ENCODE measurements at regions not wholly inside any gene's neighbourhood (a gene's known extent, or its start where the extent isn't known, plus 50 kb on each side); places are given as distances from the start of the nearest gene placed in this dataset.
"Not testable (repeated sequence)": the region's sequence is repeated elsewhere in the genome, so short reads cannot be mapped to it uniquely, and the experiment has no call there.

GRCh38 chr3:164326714-164327113, 751.6 kb downstream of the SI start:
- peaks cover 13% of the 10 kb centered on the region for H3K4me1 ChIP-seq (ENCODE audit: insufficient read depth, low read length)

GRCh38 chr3:164320962-164321361, 757.3 kb downstream of the SI start:
- Histone ChIP-seq H3K9ac (ENCODE audit: low read depth, low read length) (no peak overlapping the region), H3K4me3 (ENCODE audit: low read length) (no peak overlapping the region), H3K36me3 (ENCODE audit: insufficient read depth, low read depth, low read length) (no peaks in the 10 kb centered on the region), H3K9me3 (ENCODE audit: insufficient read depth, low read depth, low read length) (no peaks in the 10 kb centered on the region), H3K27ac (ENCODE audit: low read length) (no peak overlapping the region), H3K4me1 (ENCODE audit: insufficient read depth, low read length) (peaks cover 7% of the 10 kb centered on the region; the same call in 1 of the 2 replicates), H3K27me3 (ENCODE audit: insufficient read depth, low read length) (no peaks in the 10 kb centered on the region)

More at GRCh38 chr3:164326714-164327113, 751.6 kb downstream of the SI start:
- no peaks in the 10 kb centered on the region for H3K36me3 ChIP-seq (ENCODE audit: insufficient read depth, low read depth, low read length)
- no peak overlapping the region for H3K9ac ChIP-seq (ENCODE audit: low read depth, low read length)
- H3K4me3 ChIP-seq (ENCODE audit: low read length), result no peak overlapping the region
- no peaks in the 10 kb centered on the region for H3K27me3 ChIP-seq (ENCODE audit: insufficient read depth, low read length)
- H3K27ac ChIP-seq (ENCODE audit: low read length), result no peak overlapping the region
- no peaks in the 10 kb centered on the region for H3K9me3 ChIP-seq (ENCODE audit: insufficient read depth, low read depth, low read length)

DNA sequence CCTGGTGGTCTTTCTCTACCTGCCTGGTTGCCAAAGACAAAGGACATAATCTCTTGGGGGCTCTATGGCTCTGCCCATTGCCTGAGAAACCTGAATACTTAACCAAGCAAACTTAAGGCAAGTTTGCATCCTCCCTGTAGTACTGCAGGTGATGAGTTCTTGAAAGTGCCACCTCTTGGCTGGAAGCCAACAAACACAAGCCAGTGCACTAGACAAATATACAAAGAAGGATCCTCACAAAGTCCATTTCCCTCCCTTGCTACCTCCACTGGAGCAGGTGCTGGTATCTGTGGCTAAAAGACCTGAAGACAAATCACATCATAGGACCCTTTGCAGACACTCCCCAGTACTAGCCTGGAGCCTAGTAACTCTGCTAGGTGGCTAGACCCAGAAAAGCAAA, 772.3 kb downstream of the SI start:
- no peaks in the 10 kb centered on the region for H3K27me3 ChIP-seq (ENCODE audit: insufficient read depth, low read length)
- H3K9ac ChIP-seq (ENCODE audit: low read depth, low read length), result no peak overlapping the region
- H3K4me1 ChIP-seq (ENCODE audit: insufficient read depth, low read length), result no peaks in the 10 kb centered on the region
- H3K4me3 ChIP-seq (ENCODE audit: low read length), result no peak overlapping the region
- H3K27ac ChIP-seq (ENCODE audit: low read length), result no peak overlapping the region
- H3K9me3 ChIP-seq (ENCODE audit: insufficient read depth, low read depth, low read length), result peaks cover 7% of the 10 kb centered on the region
- no peaks in the 10 kb centered on the region for H3K36me3 ChIP-seq (ENCODE audit: insufficient read depth, low read depth, low read length)

DNA sequence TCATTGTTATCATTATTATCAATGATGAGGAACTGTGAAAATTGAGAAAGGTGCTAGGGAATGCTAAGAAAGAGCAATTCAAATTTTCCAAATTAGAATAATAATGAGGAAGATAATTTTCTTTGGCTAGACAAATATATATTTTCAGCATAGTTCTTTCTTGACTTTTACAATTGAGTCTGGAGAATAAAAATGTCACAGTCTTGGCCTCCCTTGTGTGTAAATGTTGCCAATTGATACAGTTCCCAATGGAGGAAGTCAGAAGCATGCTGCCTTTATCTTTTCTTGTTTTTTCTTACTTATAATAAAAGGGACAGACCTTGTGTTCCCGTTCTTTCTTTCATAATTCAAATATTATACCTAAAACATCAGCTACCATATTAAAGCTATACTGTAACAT, 774.4 kb downstream of the SI start:
- H3K9me3 ChIP-seq (ENCODE audit: insufficient read depth, low read depth, low read length), result peaks cover 2% of the 10 kb centered on the region
- no peak overlapping the region for H3K9ac ChIP-seq (ENCODE audit: low read depth, low read length)

GRCh38 chr3:164302622-164303021, 775.7 kb downstream of the SI start:
- H3K27ac ChIP-seq (ENCODE audit: low read length), result no peak overlapping the region
- H3K4me1 ChIP-seq (ENCODE audit: insufficient read depth, low read length), result no peaks in the 10 kb centered on the region
- H3K9me3 ChIP-seq (ENCODE audit: insufficient read depth, low read depth, low read length), result no peaks in the 10 kb centered on the region; the same call in 1 of the 2 replicates

More for the DNA sequence above, 774.4 kb downstream of the SI start:
- no peak overlapping the region for H3K4me3 ChIP-seq (ENCODE audit: low read length)
- no peaks in the 10 kb centered on the region for H3K4me1 ChIP-seq (ENCODE audit: insufficient read depth, low read length)
- no peaks in the 10 kb centered on the region for H3K27me3 ChIP-seq (ENCODE audit: insufficient read depth, low read length)
- no peak overlapping the region for H3K27ac ChIP-seq (ENCODE audit: low read length)
- no peaks in the 10 kb centered on the region for H3K36me3 ChIP-seq (ENCODE audit: insufficient read depth, low read depth, low read length)

DNA sequence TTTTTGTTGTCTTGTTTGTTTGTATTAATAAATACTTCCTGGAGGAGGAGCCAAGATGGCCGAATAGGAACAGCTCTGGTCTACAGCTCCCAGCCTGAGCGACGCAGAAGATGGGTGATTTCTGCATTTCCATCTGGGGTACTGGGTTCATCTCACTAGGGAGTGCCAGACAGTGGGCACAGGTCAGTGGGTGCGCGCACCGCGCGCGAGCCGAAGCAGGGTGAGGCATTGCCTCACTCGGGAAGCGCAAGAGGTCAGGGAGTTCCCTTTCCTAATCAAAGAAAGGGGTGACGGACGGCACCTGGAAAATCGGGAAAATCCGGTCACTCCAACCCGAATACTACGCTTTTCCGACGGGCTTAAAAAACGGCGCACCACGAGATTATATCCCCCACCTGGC, 786.8 kb downstream of the SI start:
- not testable (repeated sequence) for H3K4me3 ChIP-seq (ENCODE audit: low read length); H3K9ac ChIP-seq (ENCODE audit: low read depth, low read length); H3K9me3 ChIP-seq (ENCODE audit: insufficient read depth, low read depth, low read length); H3K27me3 ChIP-seq (ENCODE audit: insufficient read depth, low read length); H3K4me1 ChIP-seq (ENCODE audit: insufficient read depth, low read length); H3K27ac ChIP-seq (ENCODE audit: low read length); H3K36me3 ChIP-seq (ENCODE audit: insufficient read depth, low read depth, low read length)

More at GRCh38 chr3:164302622-164303021, 775.7 kb downstream of the SI start:
- Histone ChIP-seq H3K27me3 (ENCODE audit: insufficient read depth, low read length) (no peaks in the 10 kb centered on the region), H3K36me3 (ENCODE audit: insufficient read depth, low read depth, low read length) (no peaks in the 10 kb centered on the region), H3K4me3 (ENCODE audit: low read length) (no peak overlapping the region), H3K9ac (ENCODE audit: low read depth, low read length) (no peak overlapping the region)

DNA sequence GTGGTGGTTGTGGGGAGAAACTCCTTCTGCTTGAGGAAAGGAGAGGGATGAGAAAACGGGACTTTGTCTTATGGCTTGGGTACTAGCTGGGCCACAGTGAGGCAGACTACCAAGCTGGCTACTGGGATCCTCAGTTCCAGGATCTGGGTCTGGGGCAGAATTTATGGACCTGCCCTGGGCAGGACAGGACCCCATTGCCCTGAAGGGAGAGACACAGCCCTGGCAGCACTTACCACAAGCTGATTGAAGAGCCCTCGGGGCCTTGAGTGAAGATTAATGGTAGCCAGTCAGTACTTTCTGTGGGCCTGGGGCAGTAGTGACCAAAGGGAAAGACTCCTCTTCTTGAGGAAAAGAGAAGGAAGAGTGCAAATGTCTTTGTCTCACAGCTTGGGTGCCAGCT, 799.7 kb downstream of the SI start:
- H3K27me3 ChIP-seq (ENCODE audit: insufficient read depth, low read length), result no peaks in the 10 kb centered on the region
- H3K9ac ChIP-seq (ENCODE audit: low read depth, low read length), result no peak overlapping the region
- H3K27ac ChIP-seq (ENCODE audit: low read length), result no peak overlapping the region
- no peaks in the 10 kb centered on the region for H3K36me3 ChIP-seq (ENCODE audit: insufficient read depth, low read depth, low read length)
- no peak overlapping the region for H3K4me3 ChIP-seq (ENCODE audit: low read length)
- H3K4me1 ChIP-seq (ENCODE audit: insufficient read depth, low read length), result no peaks in the 10 kb centered on the region
- H3K9me3 ChIP-seq (ENCODE audit: insufficient read depth, low read depth, low read length), result no peaks in the 10 kb centered on the region

DNA sequence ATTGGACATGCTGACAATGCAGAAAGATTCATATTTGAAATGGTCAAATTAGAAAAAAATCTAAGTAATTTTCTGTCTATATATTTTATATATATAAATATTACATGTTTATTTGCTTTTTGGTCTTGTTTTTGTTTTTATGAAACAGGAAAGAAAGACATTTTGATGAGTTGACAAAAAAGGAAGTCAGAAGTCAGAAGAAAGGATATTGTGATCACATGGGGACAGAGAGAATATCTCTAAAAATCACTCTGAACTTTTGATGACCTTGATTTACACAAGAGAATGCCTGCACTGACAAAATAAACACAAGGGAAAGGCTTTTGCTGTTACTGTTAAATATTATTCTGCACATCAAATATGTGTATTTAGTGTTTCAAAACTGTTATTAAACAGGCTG, 811.2 kb downstream of the SI start:
- no peak overlapping the region for H3K4me3 ChIP-seq (ENCODE audit: low read length)
- H3K9me3 ChIP-seq (ENCODE audit: insufficient read depth, low read depth, low read length), result 0 out of 2 replicates have a peak, but pooled peaks cover 4% of the 10 kb centered on the region
- no peak overlapping the region for H3K27ac ChIP-seq (ENCODE audit: low read length)
- H3K36me3 ChIP-seq (ENCODE audit: insufficient read depth, low read depth, low read length), result no peaks in the 10 kb centered on the region
- no peak overlapping the region for H3K9ac ChIP-seq (ENCODE audit: low read depth, low read length)
- no peaks in the 10 kb centered on the region for H3K27me3 ChIP-seq (ENCODE audit: insufficient read depth, low read length)
- no peaks in the 10 kb centered on the region for H3K4me1 ChIP-seq (ENCODE audit: insufficient read depth, low read length)

DNA sequence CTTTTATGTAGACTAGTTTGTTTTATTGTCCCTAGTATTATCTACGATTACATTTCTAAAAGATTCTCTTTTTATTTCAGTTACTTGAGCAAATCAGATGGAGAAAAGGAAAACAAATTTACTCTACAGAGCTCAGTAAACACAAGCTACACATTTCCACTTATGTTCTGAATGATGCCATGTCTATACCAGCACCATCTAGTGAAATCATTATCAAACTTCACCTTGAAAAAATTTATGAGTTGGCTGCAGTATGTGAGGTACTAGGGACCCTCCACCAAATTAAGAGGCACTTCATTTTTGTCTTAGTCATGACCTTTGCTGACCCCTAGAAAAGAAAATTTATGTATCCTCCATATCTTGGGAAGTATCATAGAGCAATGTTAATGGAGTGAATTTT, 827.4 kb downstream of the SI start:
- Histone ChIP-seq H3K27ac (ENCODE audit: low read length) (no peak overlapping the region), H3K27me3 (ENCODE audit: insufficient read depth, low read length) (no peaks in the 10 kb centered on the region), H3K36me3 (ENCODE audit: insufficient read depth, low read depth, low read length) (no peaks in the 10 kb centered on the region), H3K9me3 (ENCODE audit: insufficient read depth, low read depth, low read length) (no peaks in the 10 kb centered on the region), H3K4me1 (ENCODE audit: insufficient read depth, low read length) (no peaks in the 10 kb centered on the region), H3K4me3 (ENCODE audit: low read length) (no peak overlapping the region), H3K9ac (ENCODE audit: low read depth, low read length) (no peak overlapping the region)

- Histone ChIP-seq H3K27me3 (ENCODE audit: insufficient read depth, low read length) (no peaks in the 10 kb centered on the region), H3K4me3 (ENCODE audit: low read length) (no peak overlapping the region), H3K27ac (ENCODE audit: low read length) (no peak overlapping the region), H3K9ac (ENCODE audit: low read depth, low read length) (no peak overlapping the region), H3K36me3 (ENCODE audit: insufficient read depth, low read depth, low read length) (no peaks in the 10 kb centered on the region), H3K9me3 (ENCODE audit: insufficient read depth, low read depth, low read length) (no peaks in the 10 kb centered on the region), H3K4me1 (ENCODE audit: insufficient read depth, low read length) (no peaks in the 10 kb centered on the region)
Measured at GRCh38 chr3:164236851-164237250, 841.4 kb downstream of the SI start.

DNA sequence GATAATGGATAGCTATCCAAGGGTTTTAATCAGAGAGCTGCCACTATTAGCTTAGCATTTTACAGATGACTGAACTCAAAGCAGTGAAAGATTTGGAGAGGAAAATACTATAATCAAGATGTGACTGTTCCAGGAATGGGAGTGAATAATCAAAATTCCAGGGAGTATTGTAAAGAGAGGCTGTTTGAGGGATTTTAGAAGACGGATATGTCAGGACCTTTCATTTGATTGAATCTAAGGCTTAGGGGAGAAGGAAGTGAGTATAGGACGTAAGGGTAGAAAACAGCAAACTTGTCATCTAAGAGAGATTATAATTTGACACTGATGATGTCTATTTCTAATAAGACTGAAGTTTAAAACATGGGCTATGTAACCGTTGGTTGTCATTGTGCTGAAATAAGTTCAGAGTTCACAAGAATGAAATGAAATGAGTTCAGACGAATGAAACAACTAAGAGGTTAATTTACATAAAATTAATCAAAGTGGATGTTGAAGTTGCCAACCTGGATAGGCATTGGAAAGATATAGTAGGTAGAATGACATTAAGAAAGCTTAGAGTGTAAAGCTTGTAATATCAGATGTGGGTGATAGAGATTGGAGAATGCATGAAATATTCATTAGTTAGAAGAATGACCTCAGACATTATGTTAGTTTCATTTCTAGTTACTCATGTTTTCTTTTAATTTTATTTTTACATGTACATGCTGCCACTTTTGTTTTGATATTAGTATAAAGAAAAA, 842.8 kb downstream of the SI start:
- Histone ChIP-seq H3K4me1 (ENCODE audit: insufficient read depth, low read length) (no peaks in the 10 kb centered on the region), H3K9me3 (ENCODE audit: insufficient read depth, low read depth, low read length) (no peaks in the 10 kb centered on the region), H3K4me3 (ENCODE audit: low read length) (no peak overlapping the region), H3K27ac (ENCODE audit: low read length) (no peak overlapping the region), H3K36me3 (ENCODE audit: insufficient read depth, low read depth, low read length) (no peaks in the 10 kb centered on the region), H3K27me3 (ENCODE audit: insufficient read depth, low read length) (no peaks in the 10 kb centered on the region), H3K9ac (ENCODE audit: low read depth, low read length) (no peak overlapping the region)

- H3K36me3 ChIP-seq (ENCODE audit: insufficient read depth, low read depth, low read length), result no peaks in the 10 kb centered on the region
- H3K27ac ChIP-seq (ENCODE audit: low read length), result no peak overlapping the region
Measured at GRCh38 chr3:164233951-164234350, 844.3 kb downstream of the SI start.

More at GRCh38 chr3:164233951-164234350, 844.3 kb downstream of the SI start:
- Histone ChIP-seq H3K27me3 (ENCODE audit: insufficient read depth, low read length) (no peaks in the 10 kb centered on the region), H3K9me3 (ENCODE audit: insufficient read depth, low read depth, low read length) (no peaks in the 10 kb centered on the region), H3K4me1 (ENCODE audit: insufficient read depth, low read length) (no peaks in the 10 kb centered on the region), H3K4me3 (ENCODE audit: low read length) (no peak overlapping the region), H3K9ac (ENCODE audit: low read depth, low read length) (no peak overlapping the region)

All from iPS-20b (cell line).